ENCODE measurements at regions not wholly inside any gene's neighbourhood (a gene's known extent, or its start where the extent isn't known, plus 50 kb on each side); places are given as distances from the start of the nearest gene placed in this dataset.

DNA sequence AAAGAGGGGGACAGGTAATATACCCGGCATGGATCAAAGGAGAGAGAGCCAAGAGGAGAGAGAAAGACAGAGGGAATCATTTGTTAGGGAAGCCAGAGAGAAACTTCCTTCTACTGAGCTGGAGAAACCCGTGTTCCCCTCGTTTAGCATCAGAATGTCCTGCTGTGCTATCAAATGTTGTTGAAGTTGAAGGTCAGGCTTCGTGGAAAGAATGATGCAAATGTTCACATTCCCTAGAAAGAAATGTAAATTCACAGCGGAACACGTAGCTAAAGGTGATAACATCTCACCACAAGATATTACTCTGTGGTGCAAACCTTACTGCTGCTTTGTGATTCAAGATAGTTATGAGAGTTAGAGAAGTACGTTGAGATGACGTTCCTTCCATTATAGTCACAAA, 258.1 kb downstream of the LNPK start:
- TF ChIP-seq EZH2 (IDR thresholded peaks at IDR 0.05; ENCODE audit: insufficient read depth, poor library complexity, severe bottlenecking), result no peak
- no peak for TF ChIP-seq EZH2phosphoT487 (IDR thresholded peaks at IDR 0.05; ENCODE audit: insufficient read depth, low read depth)

Measured in GM23248 (cell line).